ENCODE measurements at regions not wholly inside any gene's neighbourhood (a gene's known extent, or its start where the extent isn't known, plus 50 kb on each side); places are given as distances from the start of the nearest gene placed in this dataset.

DNA sequence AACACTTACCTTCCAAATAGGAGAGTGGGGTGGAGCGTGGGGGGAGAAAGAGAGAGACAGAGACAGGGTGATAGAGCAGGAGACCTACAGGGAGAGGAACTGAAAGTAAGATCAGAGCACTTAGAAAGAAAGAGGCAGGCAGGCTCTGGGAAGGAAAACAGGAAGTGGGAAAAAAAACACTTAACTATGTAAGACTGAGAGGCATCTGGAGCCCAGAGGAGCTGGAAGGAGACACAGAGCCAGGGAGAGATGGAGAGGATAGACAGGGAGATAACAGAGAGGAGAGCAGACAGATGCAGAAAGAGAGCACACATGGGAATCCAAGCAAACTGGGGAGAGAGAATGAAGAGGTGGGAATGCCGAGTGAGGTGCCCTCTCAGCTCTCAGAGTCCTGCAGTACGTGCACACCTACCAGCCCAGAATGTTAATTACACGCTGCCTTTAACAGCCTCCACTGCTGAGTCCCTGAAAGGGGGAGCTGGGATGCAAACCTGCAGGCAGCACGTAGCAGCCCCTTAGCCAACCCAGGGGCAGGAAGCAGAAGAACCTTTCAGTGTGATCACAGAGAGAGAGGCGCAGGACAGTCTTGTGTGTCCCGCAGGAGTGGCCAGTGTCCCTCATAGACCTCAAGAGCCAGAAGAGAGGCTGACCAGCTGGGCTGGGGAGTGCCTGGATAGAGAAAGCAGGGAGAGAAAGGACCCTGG lies 132.7 kb upstream of the LRFN2 start (continued):
- no peak for TF ChIP-seq BCL11A (IDR thresholded peaks at IDR 0.05; ENCODE audit: low read depth in 2 of 2, low read length in 2 of 2)
- no peak for TF ChIP-seq EP300 (IDR thresholded peaks at IDR 0.05; ENCODE audit: borderline replicate concordance in 1 of 2, low read depth in 2 of 2, low read length in 2 of 2)
- no peak for TF ChIP-seq SRF (IDR thresholded peaks at IDR 0.05; ENCODE audit: low read depth, low read length)
- no peak for TF ChIP-seq SP1 (IDR thresholded peaks at IDR 0.05; ENCODE audit: low read depth, low read length)
- TF ChIP-seq, protein P1, sequence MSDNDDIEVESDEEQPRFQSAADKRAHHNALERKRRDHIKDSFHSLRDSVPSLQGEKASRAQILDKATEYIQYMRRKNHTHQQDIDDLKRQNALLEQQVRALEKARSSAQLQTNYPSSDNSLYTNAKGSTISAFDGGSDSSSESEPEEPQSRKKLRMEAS (IDR thresholded peaks at IDR 0.05): no peak
- no peak for TF ChIP-seq SP2 (IDR thresholded peaks at IDR 0.05; ENCODE audit: low read length)
- no peak for TF ChIP-seq EZH2 (IDR thresholded peaks at IDR 0.05; ENCODE audit: low read depth, low read length, severe bottlenecking)
